HG02798 (cell line): ENCODE measurements at regions not wholly inside any gene's neighbourhood (a gene's known extent, or its start where the extent isn't known, plus 50 kb on each side); places are given as distances from the start of the nearest gene placed in this dataset.
"Not testable (repeated sequence)": the region's sequence is repeated elsewhere in the genome, so short reads cannot be mapped to it uniquely, and the experiment has no call there.

Experiments
- ATAC-seq: cut with Tn5 transposase; IDR thresholded peaks from one replicate; pipeline ENCODE4 v1.9.1; 2021; ENCODE audit warnings: mild to moderate bottlenecking; ENCODE audit not compliant: unreplicated experiment, poor library complexity

DNA sequence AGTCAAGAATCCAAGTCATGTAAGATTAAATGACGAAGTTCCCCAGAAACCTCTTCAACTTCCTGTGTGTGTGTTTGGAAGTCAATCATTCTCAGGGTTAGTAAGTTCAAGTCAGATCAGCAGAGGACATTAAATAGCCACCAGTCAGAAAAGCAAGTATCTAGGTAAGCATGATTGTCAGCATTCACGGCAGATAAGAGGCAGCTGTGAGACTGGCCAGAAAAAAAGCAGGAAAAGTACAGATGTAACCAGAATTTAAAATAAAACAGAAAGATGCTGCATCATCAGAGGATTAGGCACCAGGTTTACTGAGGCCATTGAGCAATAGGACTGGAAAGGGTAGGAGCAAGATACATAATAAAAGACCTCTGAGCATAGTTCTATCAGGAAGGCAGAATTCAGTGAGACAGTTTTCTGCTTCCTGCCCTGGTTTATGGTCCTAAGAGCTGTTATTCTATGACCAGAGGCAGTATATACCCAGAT is 606.9 kb downstream of the FSCB start:
- no peak for ATAC-seq

DNA sequence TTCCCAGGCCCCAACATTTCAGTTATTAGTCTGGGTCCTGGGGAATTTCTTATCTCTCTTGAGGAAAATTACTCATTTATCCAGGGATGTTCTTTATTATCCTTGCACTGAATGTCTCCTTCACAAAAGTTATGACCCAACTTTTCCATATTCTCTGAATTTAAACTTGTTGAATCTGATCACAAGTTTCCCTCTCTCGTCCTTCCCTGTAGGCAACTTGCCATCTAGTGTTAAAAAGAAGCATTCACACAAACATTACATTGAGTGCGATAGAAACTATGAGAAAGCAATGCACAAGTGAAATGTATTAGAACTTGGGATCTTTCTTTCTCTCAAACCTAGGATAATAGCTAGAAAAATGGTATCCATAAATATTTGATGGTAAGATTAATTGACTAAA is 608.4 kb downstream of the FSCB start:
- no peak for ATAC-seq

DNA sequence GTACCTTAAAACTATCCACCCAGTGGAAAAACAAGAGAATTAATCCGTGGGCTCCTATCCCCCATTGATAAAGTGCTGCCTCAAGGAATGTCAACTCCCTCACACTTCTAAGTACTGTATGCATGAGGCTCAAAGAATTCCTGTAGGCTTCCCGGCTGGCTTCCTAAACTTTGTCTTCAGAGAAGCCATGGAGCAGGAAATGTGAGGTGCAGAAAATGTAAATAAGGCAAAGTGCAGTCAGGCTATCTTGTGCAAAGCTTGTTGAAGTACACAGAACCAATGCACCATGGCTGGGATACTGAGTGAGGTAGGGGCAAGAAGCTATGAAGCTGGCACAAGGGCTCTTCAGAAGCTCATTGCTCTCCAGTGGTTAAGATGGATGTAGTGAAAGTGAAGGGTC is 611.0 kb downstream of the FSCB start:
- no peak for ATAC-seq

DNA sequence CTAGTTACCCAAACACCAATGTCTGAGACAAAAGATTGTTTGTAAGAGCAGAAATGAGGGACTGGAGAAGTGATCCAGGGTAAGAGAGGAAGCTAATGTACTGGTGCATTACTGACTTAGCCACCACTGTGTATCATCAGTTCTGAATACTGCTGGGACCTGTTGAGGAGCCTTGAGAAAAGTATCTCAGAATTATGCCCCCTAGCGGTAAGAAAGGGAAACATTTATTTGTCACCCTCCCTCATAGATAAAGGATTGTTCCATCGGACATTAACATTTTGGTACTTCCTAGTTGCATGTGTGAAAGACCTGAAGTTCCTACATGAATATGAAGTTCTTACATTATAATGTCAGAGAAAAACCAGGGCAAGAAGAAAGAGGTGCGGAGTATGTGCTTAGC is 612.5 kb downstream of the FSCB start:
- ATAC-seq: peak; percentile 62

DNA sequence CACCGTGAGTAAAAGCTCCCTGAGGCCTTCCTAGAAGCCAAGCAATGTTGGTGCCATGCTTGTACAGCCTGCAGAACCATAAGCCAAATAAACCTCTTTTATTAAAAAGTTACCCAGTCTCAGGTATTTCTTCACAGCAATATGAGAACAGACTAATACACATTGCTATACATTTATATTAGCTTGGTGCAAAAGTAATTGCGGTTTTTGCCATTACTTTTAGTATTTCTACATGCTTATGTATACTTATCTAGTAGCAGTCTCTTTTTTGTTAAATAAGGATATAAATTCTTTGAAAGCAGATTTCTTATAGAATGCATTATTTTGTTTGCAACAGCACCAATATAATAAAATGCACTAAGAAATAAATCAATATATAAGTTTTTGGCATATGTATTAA is 619.6 kb downstream of the FSCB start:
- ATAC-seq: no peak

DNA sequence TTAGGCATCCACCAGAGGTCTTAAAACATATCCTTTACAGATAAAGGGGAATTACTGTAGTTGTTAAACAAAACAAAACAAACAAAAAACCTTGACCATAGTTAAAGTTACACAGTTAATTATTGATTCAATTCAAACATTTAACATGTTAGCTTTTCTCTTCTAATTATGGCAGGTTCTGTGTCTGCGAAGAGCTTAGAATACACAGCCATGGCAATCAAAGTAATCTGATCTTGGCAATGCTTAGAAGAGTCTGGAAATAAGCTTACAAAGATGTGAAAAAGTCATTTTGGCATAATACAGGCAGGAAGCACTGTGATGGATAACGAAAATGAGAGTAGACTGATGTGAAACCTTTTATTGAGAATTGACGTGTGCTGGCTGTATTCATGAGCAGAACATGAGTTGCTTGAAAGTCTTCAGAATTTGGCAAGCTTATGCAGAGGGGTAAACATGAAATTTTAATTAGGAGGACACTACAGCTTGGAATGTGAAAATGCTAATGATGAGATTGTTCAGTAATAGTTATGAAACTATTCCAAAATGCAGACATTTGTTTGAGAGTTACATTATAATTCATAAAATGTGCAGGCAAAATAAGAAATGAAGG is 629.6 kb downstream of the FSCB start:
- no peak for ATAC-seq

DNA sequence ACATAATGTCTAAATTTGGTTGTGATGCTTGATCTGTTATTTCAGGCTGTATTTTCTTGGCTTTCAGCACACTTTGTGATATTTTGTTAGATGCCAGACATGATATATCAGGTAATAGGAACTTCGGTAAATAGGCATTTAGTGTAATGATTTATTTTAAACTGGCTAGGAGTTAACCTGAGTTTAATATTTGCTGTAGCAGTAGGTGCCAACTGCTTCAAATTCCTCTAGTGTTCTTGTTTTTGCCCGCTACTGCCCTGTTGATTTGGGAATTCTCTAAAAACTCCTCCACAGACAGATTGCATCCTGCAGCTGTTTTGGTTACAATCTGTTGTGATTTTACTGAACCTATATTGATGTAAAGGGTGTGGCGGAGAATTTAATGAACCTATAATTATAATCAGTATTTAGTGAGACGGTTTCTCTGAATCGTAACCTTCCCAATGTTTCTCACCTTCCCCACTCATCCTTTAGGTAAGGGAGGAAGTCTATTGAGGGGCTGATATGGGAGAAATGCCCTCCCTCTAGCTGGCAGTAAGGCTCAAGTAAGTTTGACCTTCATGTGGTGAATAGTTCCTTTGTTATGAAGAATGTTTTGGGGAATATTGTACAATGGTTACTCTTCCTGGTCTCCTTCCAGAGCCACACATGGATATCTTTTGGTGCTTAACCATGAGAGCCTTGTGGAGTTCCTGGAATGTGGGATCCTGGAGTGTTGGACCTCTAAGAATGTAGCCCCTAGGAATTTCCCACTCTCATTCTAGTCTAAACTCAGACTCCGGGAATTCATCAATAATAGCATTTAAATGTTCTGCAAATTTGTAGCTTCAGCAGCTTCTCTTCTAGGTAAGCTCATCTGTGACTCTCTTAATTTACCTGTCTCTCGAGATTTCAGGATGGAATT is 634.1 kb downstream of the FSCB start:
- ATAC-seq: no peak

DNA sequence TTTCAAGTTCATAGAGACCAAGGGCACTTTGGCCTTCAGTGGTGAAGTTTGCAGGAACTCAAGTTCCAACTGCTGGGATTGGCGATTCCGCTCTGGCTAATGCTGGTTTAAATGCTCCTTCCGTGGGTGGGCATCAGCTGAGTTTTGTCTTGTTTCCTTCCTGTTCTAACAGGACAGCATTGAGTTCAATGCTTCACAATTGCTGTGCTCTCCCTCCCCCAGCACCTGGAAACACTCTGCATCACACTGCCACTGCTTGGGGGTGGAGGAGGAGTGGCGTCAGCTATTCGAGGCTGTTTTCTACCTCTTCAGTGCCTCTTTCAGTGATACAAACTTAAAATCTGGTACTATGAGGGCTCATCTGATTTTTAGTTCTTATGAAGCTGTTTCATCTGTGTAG is 634.9 kb downstream of the FSCB start:
- ATAC-seq: no peak

DNA sequence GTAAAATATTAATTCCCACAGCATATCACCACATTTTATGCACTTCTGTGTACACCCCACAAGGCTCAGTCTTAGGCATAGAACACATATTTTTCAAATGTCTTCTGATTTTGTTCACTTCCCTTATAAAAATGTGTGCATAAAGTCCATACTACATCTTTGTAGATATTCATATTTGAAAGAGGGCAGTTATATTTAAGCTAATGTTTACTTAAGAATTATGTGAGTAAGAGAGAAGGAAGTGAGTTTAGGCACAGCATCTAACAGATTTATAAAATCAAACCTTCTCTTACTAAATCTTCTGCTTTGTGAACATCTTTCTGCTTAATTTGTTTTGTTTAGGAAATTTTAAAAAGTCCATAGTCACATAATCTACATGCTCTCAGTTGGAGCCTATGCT is 648.1 kb downstream of the FSCB start:
- no peak for ATAC-seq

DNA sequence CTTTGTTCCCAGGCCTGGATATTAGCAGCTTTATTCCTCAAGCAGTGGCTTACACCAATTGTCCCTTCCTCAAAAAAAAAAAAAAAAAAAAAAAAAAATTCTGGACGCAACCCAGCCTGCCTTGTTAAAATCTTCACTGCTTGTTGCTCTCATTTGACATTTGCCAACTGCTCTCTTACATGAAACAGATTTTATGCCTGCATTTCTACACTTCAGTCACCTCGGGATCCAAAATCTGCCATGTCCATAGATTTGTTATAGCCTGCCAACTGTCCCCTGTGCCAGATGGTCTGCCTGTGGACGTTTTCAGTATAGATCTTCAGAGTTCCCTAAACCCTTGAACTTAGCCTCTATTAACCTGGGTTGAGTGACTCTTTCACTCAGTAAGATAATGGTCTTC is 651.5 kb downstream of the FSCB start:
- ATAC-seq: no peak

DNA sequence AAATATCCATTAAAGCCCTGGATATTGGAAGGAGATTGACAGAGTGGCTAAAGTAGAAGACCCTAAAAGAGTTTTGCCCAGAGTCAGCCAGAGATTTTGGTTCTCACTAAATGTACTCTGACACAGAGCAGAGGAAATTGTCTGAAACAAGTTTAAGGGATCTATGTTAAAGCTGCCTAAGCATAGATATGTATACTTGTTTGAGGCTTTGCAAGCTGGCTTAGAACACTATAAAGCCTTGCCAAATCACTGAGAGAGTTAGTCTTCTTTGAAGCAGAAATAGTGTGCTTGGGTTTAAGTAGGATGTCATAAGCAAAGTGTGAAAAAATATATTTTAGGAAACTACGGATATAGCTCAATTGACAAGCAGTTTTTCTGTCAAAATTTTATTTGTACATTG is 653.5 kb downstream of the FSCB start:
- ATAC-seq: no peak

DNA sequence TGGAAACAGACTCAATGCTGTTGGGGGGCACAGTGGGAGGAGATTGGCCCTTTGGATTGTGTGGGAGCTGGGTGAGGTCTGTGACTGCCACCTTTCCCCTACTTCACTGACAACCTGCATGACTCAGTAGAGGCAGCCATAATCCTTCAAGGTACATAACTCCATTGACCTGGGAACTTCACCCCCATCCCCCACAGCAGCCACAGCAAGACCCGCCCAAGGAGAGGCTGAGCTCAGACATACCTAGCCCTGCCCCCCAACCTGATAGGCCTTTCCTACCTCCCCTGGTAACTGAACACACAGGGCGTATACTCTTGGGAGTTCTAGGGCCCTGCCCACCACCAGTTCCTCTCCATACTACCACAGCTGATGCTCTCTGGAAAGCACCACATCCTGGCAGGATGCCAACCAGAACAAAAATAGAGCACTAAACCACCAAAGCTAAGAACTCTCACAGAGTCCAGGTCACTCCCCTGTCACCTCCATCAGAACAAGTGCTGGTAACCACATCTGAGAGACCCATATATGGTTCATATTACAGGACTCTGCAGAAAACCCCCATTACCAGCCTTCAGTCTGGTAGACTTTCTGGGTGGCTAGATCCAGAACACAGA is 703.9 kb downstream of the FSCB start:
- ATAC-seq: no peak

DNA sequence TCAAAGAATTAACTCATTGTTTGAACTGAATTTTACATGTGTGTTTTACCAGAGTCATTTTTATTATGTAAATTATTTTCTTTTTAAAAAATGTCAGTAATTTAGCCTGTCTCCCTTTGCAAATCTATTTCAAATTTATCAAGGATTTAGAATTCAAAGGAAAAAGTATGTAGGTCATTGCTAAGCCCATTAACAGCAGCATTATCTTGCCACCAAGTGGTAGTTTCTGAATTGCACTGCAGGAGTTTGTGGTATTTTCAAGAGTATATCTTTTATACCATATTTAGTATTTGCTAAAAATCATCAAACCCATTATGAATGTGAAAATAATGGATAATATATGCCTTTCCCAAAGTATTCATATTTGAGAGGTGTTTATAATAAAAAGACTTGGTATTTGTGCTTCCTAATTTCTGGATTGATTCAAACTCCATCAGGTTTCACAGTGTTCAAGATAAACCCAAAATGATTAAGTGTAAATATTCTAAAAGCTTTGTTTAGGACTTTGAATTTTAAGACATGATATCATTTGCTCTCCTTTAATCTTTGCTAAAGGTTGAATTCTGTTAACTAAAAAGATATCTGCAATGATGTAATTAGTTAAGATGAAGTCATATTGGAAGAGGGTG is 711.4 kb downstream of the FSCB start:
- no peak for ATAC-seq

DNA sequence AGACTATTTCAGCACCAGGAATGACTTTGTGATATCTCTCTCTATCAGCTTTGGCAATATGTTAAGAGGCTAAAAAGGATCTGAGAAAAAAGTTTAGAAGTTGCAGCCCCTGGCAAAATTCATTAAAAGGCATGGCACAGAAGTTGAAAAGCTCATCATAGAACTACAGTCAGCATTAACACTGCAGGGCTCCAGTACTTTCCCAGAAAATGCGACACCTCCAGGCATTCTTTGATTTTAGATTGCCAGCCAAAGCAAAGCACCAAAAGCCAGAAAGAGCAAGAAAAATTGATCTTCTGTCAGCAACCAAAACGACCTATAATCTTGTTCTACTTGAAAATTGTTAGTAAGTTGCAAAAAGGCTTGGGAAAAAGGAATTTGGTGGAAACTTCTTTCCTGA is 713.5 kb downstream of the FSCB start:
- no peak for ATAC-seq

DNA sequence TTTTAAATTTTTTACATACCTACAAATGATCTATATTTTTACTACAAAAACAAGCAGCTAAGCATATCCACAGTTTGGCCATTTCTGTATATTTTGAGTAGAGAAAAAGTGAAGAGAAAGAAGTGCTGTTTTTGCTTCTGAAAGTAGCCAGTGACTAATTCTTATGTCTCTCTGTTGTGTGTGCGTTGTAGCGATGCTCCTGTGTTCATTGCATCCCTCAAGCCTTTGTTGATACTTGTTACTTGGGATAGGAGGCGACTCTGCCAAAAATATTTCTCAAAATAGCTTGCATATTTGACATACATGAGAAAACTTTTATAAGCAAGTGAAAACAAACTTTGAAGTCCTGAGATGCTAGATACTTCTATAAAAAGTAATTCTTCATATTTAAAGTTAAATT is 714.1 kb downstream of the FSCB start:
- no peak for ATAC-seq

DNA sequence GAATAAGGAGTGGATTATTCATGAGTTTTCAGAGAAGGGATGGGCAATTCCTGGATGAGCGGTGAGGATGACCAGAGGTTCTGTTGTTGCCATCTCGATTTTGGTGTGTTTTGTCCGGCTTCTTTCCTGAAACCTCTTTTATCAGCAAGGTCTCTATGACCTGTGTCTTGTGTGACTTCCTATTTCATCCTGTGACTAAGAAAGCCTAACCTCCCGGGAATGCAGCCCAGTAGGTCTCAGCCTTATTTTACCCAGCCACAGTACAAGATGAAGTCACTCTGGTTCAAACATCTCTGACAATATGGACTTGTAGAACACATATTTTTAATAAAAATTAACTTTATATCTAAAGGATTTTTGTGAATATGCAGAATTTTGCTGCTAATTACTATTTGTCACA is 716.4 kb downstream of the FSCB start:
- ATAC-seq: no peak

DNA sequence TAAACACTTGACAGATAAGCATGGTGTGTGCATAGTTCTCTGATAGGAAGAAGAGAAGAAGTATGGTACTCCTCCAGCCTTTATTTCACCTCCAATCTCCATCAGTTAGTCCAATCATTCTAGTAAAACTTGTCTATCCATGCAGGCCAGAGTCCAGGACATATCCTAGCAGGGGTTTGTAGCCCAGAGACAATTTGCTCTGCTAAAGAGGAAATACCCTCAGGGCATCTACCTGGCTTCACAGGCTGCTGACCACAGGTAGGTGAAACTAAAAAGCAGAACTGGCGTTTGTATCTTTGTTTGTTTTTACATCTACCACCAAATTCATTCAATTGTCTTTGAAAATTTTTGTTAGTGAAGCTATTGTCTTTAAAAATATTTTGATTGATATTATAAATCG is 717.6 kb downstream of the FSCB start:
- no peak for ATAC-seq

DNA sequence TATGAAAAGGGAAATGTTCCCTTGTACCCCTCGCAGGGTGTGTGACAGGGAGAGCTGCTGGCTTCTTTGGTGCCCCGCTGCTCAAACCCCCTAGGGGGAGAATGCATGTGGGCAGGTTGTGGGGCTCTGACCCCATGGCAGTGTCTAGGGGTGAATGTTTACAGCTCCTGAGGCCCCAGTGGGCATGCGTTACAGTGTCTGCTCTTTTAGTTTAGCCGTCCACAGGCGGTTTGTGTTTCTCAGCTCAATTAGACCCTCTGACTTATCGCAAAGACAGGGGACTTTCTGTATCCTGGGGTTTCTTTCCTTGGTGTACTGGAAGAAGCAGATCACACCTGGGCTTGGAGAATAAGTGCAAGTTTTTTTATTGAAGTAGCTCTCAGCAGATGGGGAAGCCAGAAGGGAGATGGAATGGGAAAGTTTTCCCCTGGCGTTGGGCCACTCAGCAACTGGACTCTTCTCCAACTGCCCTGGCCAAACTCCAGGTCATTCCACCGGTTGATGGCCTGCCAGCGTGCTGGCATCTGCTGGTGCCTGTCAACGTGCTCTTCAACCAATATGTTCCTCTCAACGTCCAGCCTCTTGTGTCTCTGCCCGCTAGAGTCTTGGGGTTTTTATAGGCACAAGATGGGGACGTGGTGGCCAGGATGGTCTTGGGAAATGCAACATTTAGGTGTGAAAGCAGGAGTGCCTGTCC is 720.9 kb downstream of the FSCB start:
- ATAC-seq: no peak

DNA sequence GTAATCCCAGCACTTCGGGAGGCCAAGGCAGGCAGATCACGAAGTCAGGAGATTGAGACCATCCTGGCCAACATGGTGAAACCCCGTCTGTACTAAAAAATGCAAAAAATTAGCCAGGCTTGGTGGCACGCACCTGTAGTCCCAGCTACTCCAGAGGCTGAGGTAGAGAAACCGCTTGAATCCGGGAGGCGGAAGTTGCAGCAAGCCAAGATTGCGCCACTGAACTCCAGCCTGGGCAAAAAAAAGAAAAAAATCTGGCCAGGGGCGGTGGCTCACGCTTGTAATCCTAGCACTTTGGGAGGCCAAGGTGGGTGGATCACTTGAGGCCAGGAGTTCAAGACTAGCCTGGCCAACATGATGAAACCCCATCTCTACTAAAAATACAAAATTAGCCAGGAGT is 722.7 kb downstream of the FSCB start:
- not testable (repeated sequence) for ATAC-seq

DNA sequence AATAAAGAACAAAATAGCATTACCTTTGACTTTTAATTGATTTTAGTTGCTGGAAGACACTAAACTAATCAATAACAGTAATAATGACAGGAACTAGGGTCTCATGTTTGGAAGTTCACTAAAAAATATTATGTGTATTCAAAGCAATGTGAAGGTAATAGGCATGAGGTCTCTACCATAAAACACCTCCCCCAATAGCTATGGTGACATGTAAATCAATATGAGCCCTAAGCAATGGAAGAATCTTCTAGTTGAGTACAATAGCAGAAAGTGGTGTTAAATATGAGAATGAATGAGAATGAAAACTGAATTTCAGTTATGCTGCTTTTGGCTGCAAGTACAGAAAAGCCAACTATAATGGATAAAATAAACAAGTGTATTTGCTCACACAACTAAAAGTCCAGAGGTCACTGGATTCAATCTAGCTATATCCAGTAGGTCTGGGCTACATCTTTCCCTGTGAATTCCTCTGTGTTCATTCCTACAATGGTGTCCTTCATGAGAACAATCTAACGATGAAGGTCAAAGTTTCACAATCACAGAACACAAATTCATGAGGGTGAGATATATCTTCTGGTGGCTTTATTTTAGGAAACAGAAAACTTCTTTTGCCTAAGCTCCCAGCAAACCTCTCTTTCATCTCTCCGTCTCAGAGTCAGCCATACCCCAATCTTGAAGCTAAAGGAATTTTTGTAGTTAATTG is 728.0 kb downstream of the FSCB start:
- no peak for ATAC-seq
